ENCODE measurements at regions not wholly inside any gene's neighbourhood (a gene's known extent, or its start where the extent isn't known, plus 50 kb on each side); places are given as distances from the start of the nearest gene placed in this dataset.

GRCh38 chr14:42569227-42569626 is 962.6 kb downstream of the LRFN5 start:
- Histone ChIP-seq H3K23ac (ENCODE audit: low read length) (no peak overlapping the region), H3K4me3 (ENCODE audit: low read depth, low read length) (no peak overlapping the region), H3K79me2 (ENCODE audit: control insufficient read depth, insufficient read depth, low read length, poor library complexity) (no peaks in the 10 kb centered on the region), H4K8ac (ENCODE audit: low read depth, low read length) (no peak overlapping the region), H4K91ac (ENCODE audit: low read depth, low read length) (no peak overlapping the region), H3K18ac (ENCODE audit: low read length) (no peak overlapping the region), H2BK120ac (ENCODE audit: insufficient read depth, low read length, poor library complexity) (no peak overlapping the region), H3K36me3 (ENCODE audit: control insufficient read depth in 1 of 2, insufficient read depth in 2 of 2, low read length in 2 of 2) (no peaks in the 10 kb centered on the region), H2BK12ac (ENCODE audit: low read length) (no peak overlapping the region), H2BK5ac (ENCODE audit: low read depth, low read length, poor library complexity) (no peak overlapping the region), H3K4me2 (ENCODE audit: low read length) (no peak overlapping the region), H3K27ac (ENCODE audit: low read depth, low read length) (no peak overlapping the region), H3K4me1 (ENCODE audit: control insufficient read depth in 1 of 2, insufficient read depth in 2 of 2, low read length in 2 of 2) (no peaks in the 10 kb centered on the region), H3K14ac (ENCODE audit: low read length) (no peak overlapping the region), H2AK5ac (ENCODE audit: low read length) (no peak overlapping the region), H3K79me1 (ENCODE audit: low read length) (no peaks in the 10 kb centered on the region), H3K9ac (ENCODE audit: low read length) (no peak overlapping the region), H3K4ac (ENCODE audit: low read depth, low read length) (no peak overlapping the region), H4K12ac (ENCODE audit: low read depth, low read length) (no peak overlapping the region), H3K9me3 (ENCODE audit: insufficient read depth, low read depth, low read length) (peaks cover 7% of the 10 kb centered on the region), H3K27me3 (ENCODE audit: insufficient read depth, low read length) (no peaks in the 10 kb centered on the region), H2AFZ (ENCODE audit: insufficient read depth, low read length, poor library complexity) (no peak overlapping the region)
- WGBS (ENCODE audit: extremely low coverage, insufficient coverage, insufficient read length), result no CpG with 5 or more reads among the region's 3 CpGs
- no peak for DNase-seq

GRCh38 chr14:42565556-42565955 is 958.9 kb downstream of the LRFN5 start:
- no peak overlapping the region for H4K12ac ChIP-seq (ENCODE audit: low read depth, low read length)
- no peak overlapping the region for H2BK12ac ChIP-seq (ENCODE audit: low read length)
- no peak overlapping the region for H2AFZ ChIP-seq (ENCODE audit: insufficient read depth, low read length, poor library complexity)
- H3K23ac ChIP-seq (ENCODE audit: low read length), result no peak overlapping the region
- no peaks in the 10 kb centered on the region for H3K27me3 ChIP-seq (ENCODE audit: insufficient read depth, low read length)
- H3K18ac ChIP-seq (ENCODE audit: low read length), result no peak overlapping the region
- H3K4me1 ChIP-seq (ENCODE audit: control insufficient read depth in 1 of 2, insufficient read depth in 2 of 2, low read length in 2 of 2), result no peaks in the 10 kb centered on the region
- no peak overlapping the region for H3K4me3 ChIP-seq (ENCODE audit: low read depth, low read length)
- H2AK5ac ChIP-seq (ENCODE audit: low read length), result no peak overlapping the region
- H3K4me2 ChIP-seq (ENCODE audit: low read length), result no peak overlapping the region
- H3K79me2 ChIP-seq (ENCODE audit: control insufficient read depth, insufficient read depth, low read length, poor library complexity), result no peaks in the 10 kb centered on the region
- DNase-seq, result peak in 1 of 2 donors; percentile 1
- H4K91ac ChIP-seq (ENCODE audit: low read depth, low read length), result no peak overlapping the region
- H3K36me3 ChIP-seq (ENCODE audit: control insufficient read depth in 1 of 2, insufficient read depth in 2 of 2, low read length in 2 of 2), result no peaks in the 10 kb centered on the region
- no peak overlapping the region for H3K27ac ChIP-seq (ENCODE audit: low read depth, low read length)
- no peak overlapping the region for H2BK5ac ChIP-seq (ENCODE audit: low read depth, low read length, poor library complexity)
- H3K79me1 ChIP-seq (ENCODE audit: low read length), result no peaks in the 10 kb centered on the region
- H2BK120ac ChIP-seq (ENCODE audit: insufficient read depth, low read length, poor library complexity), result no peak overlapping the region
- H4K8ac ChIP-seq (ENCODE audit: low read depth, low read length), result no peak overlapping the region
- no peak overlapping the region for H3K9ac ChIP-seq (ENCODE audit: low read length)
- no peak overlapping the region for H3K4ac ChIP-seq (ENCODE audit: low read depth, low read length)
- no peak overlapping the region for H3K14ac ChIP-seq (ENCODE audit: low read length)
- H3K9me3 ChIP-seq (ENCODE audit: insufficient read depth, low read depth, low read length), result peaks cover 2% of the 10 kb centered on the region

GRCh38 chr14:42563313-42563712 is 956.6 kb downstream of the LRFN5 start:
- Histone ChIP-seq H3K27ac (ENCODE audit: low read depth, low read length) (no peak overlapping the region), H2AFZ (ENCODE audit: insufficient read depth, low read length, poor library complexity) (no peak overlapping the region), H3K4me1 (ENCODE audit: control insufficient read depth in 1 of 2, insufficient read depth in 2 of 2, low read length in 2 of 2) (no peaks in the 10 kb centered on the region), H2BK12ac (ENCODE audit: low read length) (no peak overlapping the region), H3K14ac (ENCODE audit: low read length) (no peak overlapping the region), H3K23ac (ENCODE audit: low read length) (no peak overlapping the region), H2AK5ac (ENCODE audit: low read length) (no peak overlapping the region), H3K4ac (ENCODE audit: low read depth, low read length) (no peak overlapping the region), H4K8ac (ENCODE audit: low read depth, low read length) (no peak overlapping the region), H3K4me2 (ENCODE audit: low read length) (no peak overlapping the region), H3K27me3 (ENCODE audit: insufficient read depth, low read length) (no peaks in the 10 kb centered on the region), H3K4me3 (ENCODE audit: low read depth, low read length) (no peak overlapping the region), H4K91ac (ENCODE audit: low read depth, low read length) (no peak overlapping the region), H3K79me1 (ENCODE audit: low read length) (no peaks in the 10 kb centered on the region), H2BK120ac (ENCODE audit: insufficient read depth, low read length, poor library complexity) (no peak overlapping the region), H3K9ac (ENCODE audit: low read length) (no peak overlapping the region), H3K79me2 (ENCODE audit: control insufficient read depth, insufficient read depth, low read length, poor library complexity) (no peaks in the 10 kb centered on the region), H3K36me3 (ENCODE audit: control insufficient read depth in 1 of 2, insufficient read depth in 2 of 2, low read length in 2 of 2) (no peaks in the 10 kb centered on the region), H4K12ac (ENCODE audit: low read depth, low read length) (no peak overlapping the region), H3K9me3 (ENCODE audit: insufficient read depth, low read depth, low read length) (no peaks in the 10 kb centered on the region), H2BK5ac (ENCODE audit: low read depth, low read length, poor library complexity) (no peak overlapping the region), H3K18ac (ENCODE audit: low read length) (no peak overlapping the region)
- no peak for DNase-seq

- no peak overlapping the region for H3K23ac ChIP-seq (ENCODE audit: low read length)
- DNase-seq, result no peak
- no peak overlapping the region for H2BK12ac ChIP-seq (ENCODE audit: low read length)
- H4K8ac ChIP-seq (ENCODE audit: low read depth, low read length), result no peak overlapping the region
- no peak overlapping the region for H4K91ac ChIP-seq (ENCODE audit: low read depth, low read length)
- no peak overlapping the region for H3K9ac ChIP-seq (ENCODE audit: low read length)
- no peak overlapping the region for H3K14ac ChIP-seq (ENCODE audit: low read length)
- no peak overlapping the region for H3K4ac ChIP-seq (ENCODE audit: low read depth, low read length)
- no peak overlapping the region for H2BK120ac ChIP-seq (ENCODE audit: insufficient read depth, low read length, poor library complexity)
- H3K4me1 ChIP-seq (ENCODE audit: control insufficient read depth in 1 of 2, insufficient read depth in 2 of 2, low read length in 2 of 2), result no peaks in the 10 kb centered on the region
- H3K18ac ChIP-seq (ENCODE audit: low read length), result no peak overlapping the region
- H2BK5ac ChIP-seq (ENCODE audit: low read depth, low read length, poor library complexity), result no peak overlapping the region
- H3K79me1 ChIP-seq (ENCODE audit: low read length), result no peaks in the 10 kb centered on the region
- H3K9me3 ChIP-seq (ENCODE audit: insufficient read depth, low read depth, low read length), result no peaks in the 10 kb centered on the region
- no peaks in the 10 kb centered on the region for H3K36me3 ChIP-seq (ENCODE audit: control insufficient read depth in 1 of 2, insufficient read depth in 2 of 2, low read length in 2 of 2)
- no peak overlapping the region for H3K27ac ChIP-seq (ENCODE audit: low read depth, low read length)
- no peak overlapping the region for H3K4me2 ChIP-seq (ENCODE audit: low read length)
- WGBS (ENCODE audit: extremely low coverage, insufficient coverage, insufficient read length), result no CpG with 5 or more reads among the region's 2 CpGs
- H4K12ac ChIP-seq (ENCODE audit: low read depth, low read length), result no peak overlapping the region
- no peak overlapping the region for H2AFZ ChIP-seq (ENCODE audit: insufficient read depth, low read length, poor library complexity)
- no peak overlapping the region for H2AK5ac ChIP-seq (ENCODE audit: low read length)
- H3K27me3 ChIP-seq (ENCODE audit: insufficient read depth, low read length), result no peaks in the 10 kb centered on the region
- no peaks in the 10 kb centered on the region for H3K79me2 ChIP-seq (ENCODE audit: control insufficient read depth, insufficient read depth, low read length, poor library complexity)
- H3K4me3 ChIP-seq (ENCODE audit: low read depth, low read length), result no peak overlapping the region
These were observed 949.9 kb downstream of the LRFN5 start for GRCh38 chr14:42556551-42556950.

- H2AK5ac ChIP-seq (ENCODE audit: low read length), result no peak overlapping the region
- H4K91ac ChIP-seq (ENCODE audit: low read depth, low read length), result no peak overlapping the region
- H3K14ac ChIP-seq (ENCODE audit: low read length), result no peak overlapping the region
- no peak overlapping the region for H3K23ac ChIP-seq (ENCODE audit: low read length)
- H3K4me3 ChIP-seq (ENCODE audit: low read depth, low read length), result no peak overlapping the region
- H3K4ac ChIP-seq (ENCODE audit: low read depth, low read length), result no peak overlapping the region
- H3K27ac ChIP-seq (ENCODE audit: low read depth, low read length), result no peak overlapping the region
- H3K18ac ChIP-seq (ENCODE audit: low read length), result no peak overlapping the region
- H3K27me3 ChIP-seq (ENCODE audit: insufficient read depth, low read length), result no peaks in the 10 kb centered on the region
- no peak for DNase-seq
- H3K79me1 ChIP-seq (ENCODE audit: low read length), result no peaks in the 10 kb centered on the region
- H2BK120ac ChIP-seq (ENCODE audit: insufficient read depth, low read length, poor library complexity), result no peak overlapping the region
- H3K79me2 ChIP-seq (ENCODE audit: control insufficient read depth, insufficient read depth, low read length, poor library complexity), result no peaks in the 10 kb centered on the region
- WGBS (ENCODE audit: extremely low coverage, insufficient coverage, insufficient read length), result no CpG with 5 or more reads among the region's 2 CpGs
- no peak overlapping the region for H2BK12ac ChIP-seq (ENCODE audit: low read length)
- no peak overlapping the region for H4K12ac ChIP-seq (ENCODE audit: low read depth, low read length)
- no peak overlapping the region for H4K8ac ChIP-seq (ENCODE audit: low read depth, low read length)
- H3K9me3 ChIP-seq (ENCODE audit: insufficient read depth, low read depth, low read length), result no peaks in the 10 kb centered on the region
- no peaks in the 10 kb centered on the region for H3K36me3 ChIP-seq (ENCODE audit: control insufficient read depth in 1 of 2, insufficient read depth in 2 of 2, low read length in 2 of 2)
- H3K4me2 ChIP-seq (ENCODE audit: low read length), result no peak overlapping the region
- H3K9ac ChIP-seq (ENCODE audit: low read length), result no peak overlapping the region
- no peaks in the 10 kb centered on the region for H3K4me1 ChIP-seq (ENCODE audit: control insufficient read depth in 1 of 2, insufficient read depth in 2 of 2, low read length in 2 of 2)
- no peak overlapping the region for H2AFZ ChIP-seq (ENCODE audit: insufficient read depth, low read length, poor library complexity)
- H2BK5ac ChIP-seq (ENCODE audit: low read depth, low read length, poor library complexity), result no peak overlapping the region
These were observed 948.7 kb downstream of the LRFN5 start for GRCh38 chr14:42555365-42555764.
